Spleen (tissue), 11 donors: ENCODE measurements at regions not wholly inside any gene's neighbourhood (a gene's known extent, or its start where the extent isn't known, plus 50 kb on each side); places are given as distances from the start of the nearest gene placed in this dataset.

Experiments used
- DNase-seq: peaks from one replicate; pipeline ENCODE4 v3.0.0-alpha.2; 2020
- H3K27ac ChIP-seq, 8 donors: fragments of 200-600 bp; sonication (generic) in 7 of 8; 1 replicate in 4 of 8; 2 replicates in 4 of 8; pipeline versions ENCODE4 v1.5.0 to v1.8.0; 2016 to 2021; ENCODE audit warnings: inconsistent platforms in 4 of 8, mild to moderate bottlenecking in 4 of 8, moderate library complexity in 1 of 8
- H3K27me3 ChIP-seq, 7 donors: fragments of 200-600 bp; sonication (generic) in 6 of 7; replicated peaks in 1 of 7; 1 replicate in 4 of 7; 2 replicates in 3 of 7; pipeline versions ENCODE4 v1.5.0 to v1.8.0; 2016 to 2021; ENCODE audit warnings: inconsistent platforms in 3 of 7, mild to moderate bottlenecking in 1 of 7
- H3K36me3 ChIP-seq, 6 donors: fragments of 200-600 bp; sonication (generic) in 5 of 6; 1 replicate in 4 of 6; 2 replicates in 2 of 6; pipeline versions ENCODE4 v1.5.0 to v1.8.0; 2016 to 2021; ENCODE audit warnings: inconsistent platforms in 2 of 6
- H3K4me1 ChIP-seq, 6 donors: fragments of 200-600 bp; sonication (generic) in 5 of 6; 1 replicate in 3 of 6; 2 replicates in 3 of 6; pipeline versions ENCODE4 v1.5.0 to v1.8.0; 2016 to 2021; ENCODE audit warnings: inconsistent platforms in 3 of 6
- H3K4me3 ChIP-seq, 8 donors: fragments of 200-600 bp; sonication (generic) in 7 of 8; 1 replicate in 4 of 8; 2 replicates in 4 of 8; pipeline versions ENCODE4 v1.5.0 to v1.8.0; 2016 to 2021; ENCODE audit warnings: inconsistent platforms in 4 of 8, mild to moderate bottlenecking in 4 of 8, moderate library complexity in 2 of 8
- H3K9me3 ChIP-seq, 8 donors: fragments of 200-600 bp; sonication (generic) in 7 of 8; 1 replicate in 4 of 8; 2 replicates in 4 of 8; pipeline versions ENCODE4 v1.5.0 to v1.8.0; 2016 to 2021; ENCODE audit warnings: inconsistent platforms in 4 of 8
- CTCF ChIP-seq, 11 experiments: fragments of 200-600 bp in 7 of 11; fragments of 450-650 bp in 4 of 11; sonication (generic) in 4 of 11; IDR thresholded peaks in 8 of 11; conservative IDR thresholded peaks in 3 of 11; 1 replicate in 7 of 11; 2 replicates in 4 of 11; pipeline versions ENCODE4 v1.4.0 to v1.8.0; 2016 to 2021; ENCODE audit warnings: antibody characterized with exemption in 11 of 11, inconsistent platforms in 4 of 11, mild to moderate bottlenecking in 1 of 11
- POLR2A ChIP-seq, 3 donors: fragments of 450-650 bp; IDR thresholded peaks; one replicate each; pipeline ENCODE4 v1.5.1; 2017; ENCODE audit warnings: antibody characterized with exemption in 3 of 3, mild to moderate bottlenecking in 1 of 3
- POLR2AphosphoS5 ChIP-seq, 3 donors: sonication (generic); formaldehyde crosslinking; IDR thresholded peaks; one replicate each; pipeline ENCODE4 v1.5.1; 2017; ENCODE audit warnings: antibody characterized with exemption in 3 of 3
- WGBS, 5 donors: extraction: QIAGEN DNeasy Blood & Tissue Kit in 3 of 5; methylation state at CpG; one replicate each; pipeline versions ENCODE4 v1.1.5 to v1.1.7; 2013 to 2018; 5-methylcytosine and 5-hydroxymethylcytosine counted together
- intact Hi-C: fragments of 100-400 bp; cut with DNase I; formaldehyde crosslinking; loops from one replicate; pipeline ENCODE4 v1.15.0; 2023; ENCODE audit warnings: low total_unique reads
- donor health status: healthy with polysubstance abuse.
- donor health status: DM: no; HTN: no; CAD: no; lungs with moderate emphysema.
- donor health status: DM: no; HTN: no; CAD: no.
- donor health status: Bipolar disorder and iron deficiency.
- donor health status: healthy.
- donor health status: DM: no; HTN: no; CAD: no.
- donor health status: DM: yes; HTN: yes; CAD: no.

- Histone ChIP-seq H3K4me1 (no peaks in the 10 kb centered on the region), H3K4me3 (no peak overlapping the region)
- TF ChIP-seq POLR2A (IDR thresholded peaks at IDR 0.05) (no peak), CTCF (IDR thresholded peaks at IDR 0.05 in 8 of 11, conservative IDR thresholded peaks at IDR 0.05 in 3 of 11) (no peak), POLR2AphosphoS5 (IDR thresholded peaks at IDR 0.05) (no peak)
These were observed 1108.3 kb upstream of the KLHL29 start for GRCh38 chr2:22276696-22277095.

GRCh38 chr2:22279541-22279940 lies 1105.4 kb upstream of the KLHL29 start:
- no peak overlapping the region for H3K27ac ChIP-seq
- no peak overlapping the region for H3K4me3 ChIP-seq
- no peaks in the 10 kb centered on the region for H3K27me3 ChIP-seq
- no peaks in the 10 kb centered on the region for H3K4me1 ChIP-seq
- peaks cover 0 to 3% (median 0%) of the 10 kb centered on the region in 8 donors for H3K9me3 ChIP-seq
- intact Hi-C loops = no loop called here
- H3K36me3 ChIP-seq = no peaks in the 10 kb centered on the region
- TF ChIP-seq CTCF (IDR thresholded peaks at IDR 0.05 in 8 of 11, conservative IDR thresholded peaks at IDR 0.05 in 3 of 11) (no peak), POLR2A (IDR thresholded peaks at IDR 0.05) (no peak), POLR2AphosphoS5 (IDR thresholded peaks at IDR 0.05) (no peak)
- no peak for DNase-seq

More at GRCh38 chr2:22276696-22277095, 1108.3 kb upstream of the KLHL29 start:
- WGBS, 5 donors = 21 to 46% (median 31%) methylated on average over 4 of the region's 4 CpGs
- no peak for DNase-seq
- peaks cover 0 to 3% (median 0%) of the 10 kb centered on the region in 8 donors for H3K9me3 ChIP-seq
- intact Hi-C loops = no loop called here
- H3K27me3 ChIP-seq = no peaks in the 10 kb centered on the region
- no peaks in the 10 kb centered on the region for H3K36me3 ChIP-seq
- no peak overlapping the region for H3K27ac ChIP-seq

- intact Hi-C loops = no loop called here
- Histone ChIP-seq H3K9me3 (peaks cover 0 to 3% (median 0%) of the 10 kb centered on the region in 8 donors), H3K4me3 (no peak overlapping the region), H3K36me3 (no peaks in the 10 kb centered on the region), H3K4me1 (no peaks in the 10 kb centered on the region), H3K27ac (no peak overlapping the region), H3K27me3 (no peaks in the 10 kb centered on the region)
- TF ChIP-seq CTCF (IDR thresholded peaks at IDR 0.05 in 8 of 11, conservative IDR thresholded peaks at IDR 0.05 in 3 of 11) (no peak), POLR2AphosphoS5 (IDR thresholded peaks at IDR 0.05) (no peak), POLR2A (IDR thresholded peaks at IDR 0.05) (no peak)
- no peak for DNase-seq
- WGBS, 5 donors = 49 to 65% (median 56%) methylated on average over 4 of the region's 4 CpGs
These were observed 1103.9 kb upstream of the KLHL29 start for GRCh38 chr2:22281033-22281432.

- Histone ChIP-seq H3K27ac (no peak overlapping the region), H3K36me3 (no peaks in the 10 kb centered on the region), H3K4me3 (no peak overlapping the region), H3K27me3 (no peaks in the 10 kb centered on the region), H3K9me3 (no peaks in the 10 kb centered on the region), H3K4me1 (no peaks in the 10 kb centered on the region)
- DNase-seq = no peak
- WGBS, 5 donors = 10 to 45% (median 20%) methylated on average over 1 of the region's 1 CpG
- TF ChIP-seq POLR2A (IDR thresholded peaks at IDR 0.05) = no peak
- TF ChIP-seq CTCF (IDR thresholded peaks at IDR 0.05 in 8 of 11, conservative IDR thresholded peaks at IDR 0.05 in 3 of 11) = no peak
- no peak for TF ChIP-seq POLR2AphosphoS5 (IDR thresholded peaks at IDR 0.05)
- intact Hi-C loops = no loop called here
These were observed 1102.8 kb upstream of the KLHL29 start for GRCh38 chr2:22282220-22282619.
